HG03460 (cell line): ENCODE measurements at regions not wholly inside any gene's neighbourhood (a gene's known extent, or its start where the extent isn't known, plus 50 kb on each side); places are given as distances from the start of the nearest gene placed in this dataset.
"Not testable (repeated sequence)": the region's sequence is repeated elsewhere in the genome, so short reads cannot be mapped to it uniquely, and the experiment has no call there.

Experiments
- ATAC-seq: cut with Tn5 transposase; IDR thresholded peaks from one replicate; pipeline ENCODE4 v1.9.1; 2021; ENCODE audit not compliant: unreplicated experiment

- ATAC-seq: no peak
These were observed 817.9 kb upstream of the NEGR1 start for GRCh38 chr1:73100216-73100615.

GRCh38 chr1:73097917-73098316, 815.6 kb upstream of the NEGR1 start:
- ATAC-seq: no peak

- ATAC-seq: no peak
These were observed 814.5 kb upstream of the NEGR1 start for GRCh38 chr1:73096841-73097240.

- no peak for ATAC-seq
These were observed 810.0 kb upstream of the NEGR1 start for GRCh38 chr1:73092383-73092782.

GRCh38 chr1:73066866-73067265, 784.5 kb upstream of the NEGR1 start:
- ATAC-seq: no peak

GRCh38 chr1:73065339-73066041, 783.2 kb upstream of the NEGR1 start:
- ATAC-seq: no peak

GRCh38 chr1:73056826-73057225, 774.5 kb upstream of the NEGR1 start:
- ATAC-seq: no peak

- ATAC-seq: no peak
These were observed 762.1 kb upstream of the NEGR1 start for GRCh38 chr1:73044241-73045036.

- ATAC-seq: no peak
These were observed 760.1 kb upstream of the NEGR1 start for GRCh38 chr1:73042403-73042802.

GRCh38 chr1:73040811-73041210, 758.5 kb upstream of the NEGR1 start:
- no peak for ATAC-seq

GRCh38 chr1:73034271-73034670, 751.9 kb upstream of the NEGR1 start:
- ATAC-seq: no peak

GRCh38 chr1:73033640-73034039, 751.3 kb upstream of the NEGR1 start:
- ATAC-seq: no peak

GRCh38 chr1:73029571-73029970, 747.2 kb upstream of the NEGR1 start:
- no peak for ATAC-seq

GRCh38 chr1:73026114-73026513, 743.8 kb upstream of the NEGR1 start:
- ATAC-seq: no peak

- ATAC-seq: no peak
These were observed 727.6 kb upstream of the NEGR1 start for GRCh38 chr1:73009938-73010337.

- no peak for ATAC-seq
These were observed 727.0 kb upstream of the NEGR1 start for GRCh38 chr1:73009311-73009710.

- no peak for ATAC-seq
These were observed 715.3 kb upstream of the NEGR1 start for GRCh38 chr1:72997624-72998023.

- no peak for ATAC-seq
These were observed 714.7 kb upstream of the NEGR1 start for GRCh38 chr1:72997041-72997440.

- ATAC-seq: not testable (repeated sequence)
These were observed 705.5 kb upstream of the NEGR1 start for GRCh38 chr1:72987871-72988270.

- ATAC-seq: no peak
These were observed 704.4 kb upstream of the NEGR1 start for GRCh38 chr1:72986591-72987290.

- ATAC-seq: not testable (repeated sequence)
These were observed 702.7 kb upstream of the NEGR1 start for GRCh38 chr1:72985024-72985423.

GRCh38 chr1:72983011-72983410, 700.7 kb upstream of the NEGR1 start:
- ATAC-seq: not testable (repeated sequence)
